ENCODE measurements at regions not wholly inside any gene's neighbourhood (a gene's known extent, or its start where the extent isn't known, plus 50 kb on each side); places are given as distances from the start of the nearest gene placed in this dataset.

- no peaks in the 10 kb centered on the region for H3K4me1 Mint-ChIP-seq (ENCODE audit: low read depth)
- no peaks in the 10 kb centered on the region for H3K9me3 Mint-ChIP-seq (ENCODE audit: low read depth)
- H3K27me3 Mint-ChIP-seq, result no peaks in the 10 kb centered on the region
- no peak overlapping the region for H3K27ac Mint-ChIP-seq
- no peak overlapping the region for H3K4me3 Mint-ChIP-seq
- no peaks in the 10 kb centered on the region for H3K36me3 Mint-ChIP-seq
Measured at GRCh38 chr10:90614631-90615030, 243.2 kb downstream of the HTR7 start.

DNA sequence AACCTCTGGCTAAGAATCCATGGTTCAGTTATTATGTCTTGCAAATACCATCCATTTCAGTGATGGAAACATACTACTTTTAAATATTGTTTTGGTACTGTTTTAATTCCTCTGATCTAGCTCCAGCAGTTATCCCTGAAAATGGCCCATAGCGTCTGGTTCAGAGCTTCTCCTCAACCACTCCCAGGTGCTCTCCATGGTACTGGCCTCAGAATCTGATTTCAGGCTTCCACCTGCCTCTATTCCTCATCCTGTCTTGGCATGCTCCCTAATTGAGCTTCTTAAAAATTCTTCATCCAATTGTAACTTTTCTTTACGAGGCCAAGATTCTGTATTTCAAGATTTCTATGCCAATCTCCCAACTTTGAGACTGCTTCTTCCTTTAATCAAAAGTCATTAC lies 236.3 kb downstream of the HTR7 start:
- H3K9me3 Mint-ChIP-seq (ENCODE audit: low read depth), result no peaks in the 10 kb centered on the region
- peaks cover 10% of the 10 kb centered on the region for H3K27me3 Mint-ChIP-seq
- H3K4me3 Mint-ChIP-seq, result no peak overlapping the region
- H3K36me3 Mint-ChIP-seq, result no peaks in the 10 kb centered on the region
- no peaks in the 10 kb centered on the region for H3K4me1 Mint-ChIP-seq (ENCODE audit: low read depth)
- H3K27ac Mint-ChIP-seq, result no peak overlapping the region

DNA sequence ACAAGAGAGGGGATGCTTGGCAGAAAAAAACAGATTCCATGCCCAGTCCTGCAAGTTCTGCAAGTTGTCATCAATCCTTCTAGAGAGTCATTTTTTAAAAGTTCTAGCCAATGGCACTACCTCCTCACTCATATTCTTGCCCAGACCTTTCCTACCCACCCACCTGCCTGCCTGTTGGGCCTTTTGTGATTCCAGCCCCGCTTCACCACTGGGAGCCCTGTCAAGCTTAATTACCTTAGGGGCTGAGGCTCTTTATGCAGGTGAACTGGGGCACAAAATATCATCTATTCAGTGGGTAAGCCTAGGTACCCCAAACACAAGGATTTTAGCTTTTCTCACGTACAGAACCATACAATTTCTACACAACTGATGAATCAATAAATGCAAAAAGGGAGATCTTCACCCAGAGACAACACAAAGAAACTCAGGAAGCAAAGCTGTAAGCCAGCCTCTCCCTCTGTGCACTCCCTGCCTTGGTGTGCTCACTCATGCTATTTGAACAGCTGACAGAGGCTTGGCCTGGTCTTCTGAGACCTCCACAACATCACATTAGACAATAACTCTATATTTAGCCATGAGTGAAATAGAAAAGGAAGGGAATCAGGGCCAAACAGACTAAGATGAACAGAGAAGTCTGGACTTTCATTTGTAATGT lies 222.6 kb downstream of the HTR7 start:
- no peaks in the 10 kb centered on the region for H3K27me3 Mint-ChIP-seq
- H3K4me1 Mint-ChIP-seq (ENCODE audit: low read depth), result no peaks in the 10 kb centered on the region
- no peaks in the 10 kb centered on the region for H3K36me3 Mint-ChIP-seq
- H3K27ac Mint-ChIP-seq, result no peak overlapping the region
- H3K4me3 Mint-ChIP-seq, result no peak overlapping the region
- H3K9me3 Mint-ChIP-seq (ENCODE audit: low read depth), result no peaks in the 10 kb centered on the region

DNA sequence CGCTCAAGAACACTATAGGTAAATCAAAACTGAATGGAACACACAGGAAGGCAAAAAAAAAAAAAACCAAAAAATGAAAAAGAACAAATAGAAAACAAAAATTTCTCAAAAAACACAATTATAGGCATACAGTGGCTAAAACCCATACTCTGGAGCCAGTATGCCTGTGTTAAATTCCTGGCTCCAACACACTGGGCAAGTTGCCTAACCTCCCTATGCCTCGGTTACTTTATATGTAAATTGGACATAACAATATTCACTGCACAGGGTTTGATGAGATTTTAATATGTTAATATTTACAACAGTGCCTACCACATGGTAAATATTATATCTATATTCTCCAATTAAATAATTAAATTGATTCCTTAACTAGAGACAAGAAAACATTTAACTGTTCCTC lies 217.1 kb downstream of the HTR7 start:
- Mint-ChIP-seq H3K4me1 (ENCODE audit: low read depth) (no peaks in the 10 kb centered on the region), H3K36me3 (no peaks in the 10 kb centered on the region), H3K27me3 (no peaks in the 10 kb centered on the region), H3K9me3 (ENCODE audit: low read depth) (no peaks in the 10 kb centered on the region), H3K4me3 (no peak overlapping the region), H3K27ac (no peak overlapping the region)

- Mint-ChIP-seq H3K27ac (no peak overlapping the region), H3K4me3 (no peak overlapping the region), H3K27me3 (no peaks in the 10 kb centered on the region), H3K4me1 (ENCODE audit: low read depth) (no peaks in the 10 kb centered on the region), H3K36me3 (no peaks in the 10 kb centered on the region), H3K9me3 (ENCODE audit: low read depth) (no peaks in the 10 kb centered on the region)
Measured at GRCh38 chr10:90641731-90642130, 216.1 kb downstream of the HTR7 start.

- H3K4me1 Mint-ChIP-seq (ENCODE audit: low read depth), result no peaks in the 10 kb centered on the region
- no peak overlapping the region for H3K4me3 Mint-ChIP-seq
- H3K27ac Mint-ChIP-seq, result no peak overlapping the region
- no peaks in the 10 kb centered on the region for H3K9me3 Mint-ChIP-seq (ENCODE audit: low read depth)
- no peaks in the 10 kb centered on the region for H3K36me3 Mint-ChIP-seq
- H3K27me3 Mint-ChIP-seq, result no peaks in the 10 kb centered on the region
Measured at GRCh38 chr10:90642136-90642535, 215.7 kb downstream of the HTR7 start.

DNA sequence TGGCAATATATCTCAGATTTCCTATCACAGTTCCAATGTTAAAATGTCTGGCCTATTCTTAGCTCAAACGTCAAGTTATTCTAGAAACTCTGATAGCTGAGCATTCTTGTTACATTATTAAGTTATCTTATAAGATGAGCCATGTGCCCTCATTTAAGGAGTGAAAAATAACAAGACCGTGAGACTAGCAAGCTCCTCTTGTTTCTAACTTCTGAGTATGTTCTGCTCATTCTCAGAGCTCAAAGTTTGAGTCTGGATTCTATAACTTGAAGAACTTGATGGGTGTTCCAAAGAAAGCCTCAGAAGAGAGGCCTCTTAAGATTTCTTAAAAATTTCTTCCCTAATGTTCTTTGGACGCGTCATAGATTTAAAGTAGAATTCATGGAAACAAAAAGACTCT lies 215.2 kb downstream of the HTR7 start:
- no peaks in the 10 kb centered on the region for H3K27me3 Mint-ChIP-seq

GRCh38 chr10:90644165-90644564 lies 213.7 kb downstream of the HTR7 start:
- Mint-ChIP-seq H3K36me3 (no peaks in the 10 kb centered on the region), H3K27ac (no peak overlapping the region), H3K4me3 (no peak overlapping the region), H3K4me1 (ENCODE audit: low read depth) (no peaks in the 10 kb centered on the region), H3K9me3 (ENCODE audit: low read depth) (no peaks in the 10 kb centered on the region), H3K27me3 (no peaks in the 10 kb centered on the region)

More for the DNA sequence above, 215.2 kb downstream of the HTR7 start:
- no peak overlapping the region for H3K4me3 Mint-ChIP-seq
- H3K9me3 Mint-ChIP-seq (ENCODE audit: low read depth), result no peaks in the 10 kb centered on the region
- no peak overlapping the region for H3K27ac Mint-ChIP-seq
- H3K36me3 Mint-ChIP-seq, result no peaks in the 10 kb centered on the region
- no peaks in the 10 kb centered on the region for H3K4me1 Mint-ChIP-seq (ENCODE audit: low read depth)

DNA sequence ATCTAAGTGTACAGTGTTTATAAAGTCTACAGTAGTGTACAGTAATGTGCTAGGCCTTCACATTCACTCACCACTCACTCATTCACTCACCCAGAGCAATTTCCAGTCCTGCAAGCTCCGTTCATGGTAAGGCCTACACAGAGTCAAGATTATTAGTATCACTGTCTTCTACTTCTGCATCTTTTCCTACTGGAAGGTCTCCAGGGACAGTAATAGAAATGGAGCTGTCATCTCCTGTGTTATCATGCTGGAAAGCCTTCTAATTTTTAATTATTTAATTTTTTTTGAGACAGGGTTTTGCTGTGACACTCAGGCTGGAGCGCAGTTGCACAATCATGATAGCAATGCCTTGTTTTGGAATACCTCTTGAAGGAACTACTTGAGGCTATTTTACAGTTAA lies 207.0 kb downstream of the HTR7 start:
- no peak overlapping the region for H3K27ac Mint-ChIP-seq
- no peak overlapping the region for H3K4me3 Mint-ChIP-seq
- H3K4me1 Mint-ChIP-seq (ENCODE audit: low read depth), result no peaks in the 10 kb centered on the region
- peaks cover 2% of the 10 kb centered on the region for H3K27me3 Mint-ChIP-seq
- no peaks in the 10 kb centered on the region for H3K36me3 Mint-ChIP-seq
- peaks cover 4% of the 10 kb centered on the region for H3K9me3 Mint-ChIP-seq (ENCODE audit: low read depth)

- Mint-ChIP-seq H3K27me3 (peaks cover 4% of the 10 kb centered on the region), H3K9me3 (ENCODE audit: low read depth) (peaks cover 4% of the 10 kb centered on the region), H3K4me3 (no peak overlapping the region), H3K36me3 (no peaks in the 10 kb centered on the region), H3K27ac (no peak overlapping the region), H3K4me1 (ENCODE audit: low read depth) (no peaks in the 10 kb centered on the region)
Measured at GRCh38 chr10:90652519-90652918, 205.3 kb downstream of the HTR7 start.

GRCh38 chr10:90658791-90659190 lies 199.0 kb downstream of the HTR7 start:
- no peaks in the 10 kb centered on the region for H3K36me3 Mint-ChIP-seq
- no peak overlapping the region for H3K4me3 Mint-ChIP-seq
- no peak overlapping the region for H3K27ac Mint-ChIP-seq
- peaks cover 5% of the 10 kb centered on the region for H3K9me3 Mint-ChIP-seq (ENCODE audit: low read depth)
- H3K27me3 Mint-ChIP-seq, result peaks cover 6% of the 10 kb centered on the region
- no peaks in the 10 kb centered on the region for H3K4me1 Mint-ChIP-seq (ENCODE audit: low read depth)

- Mint-ChIP-seq H3K9me3 (ENCODE audit: low read depth) (no peaks in the 10 kb centered on the region), H3K27me3 (peaks cover 7% of the 10 kb centered on the region), H3K27ac (no peak overlapping the region), H3K36me3 (no peaks in the 10 kb centered on the region), H3K4me1 (ENCODE audit: low read depth) (no peaks in the 10 kb centered on the region), H3K4me3 (no peak overlapping the region)
Measured at GRCh38 chr10:90665905-90666662, 191.8 kb downstream of the HTR7 start.

- no peaks in the 10 kb centered on the region for H3K9me3 Mint-ChIP-seq (ENCODE audit: low read depth)
- H3K36me3 Mint-ChIP-seq, result no peaks in the 10 kb centered on the region
- H3K4me1 Mint-ChIP-seq (ENCODE audit: low read depth), result no peaks in the 10 kb centered on the region
- no peak overlapping the region for H3K27ac Mint-ChIP-seq
- H3K27me3 Mint-ChIP-seq, result peaks cover 8% of the 10 kb centered on the region
- no peak overlapping the region for H3K4me3 Mint-ChIP-seq
Measured at GRCh38 chr10:90674461-90674860, 183.4 kb downstream of the HTR7 start.

- Mint-ChIP-seq H3K27ac (no peak overlapping the region), H3K4me3 (no peak overlapping the region), H3K27me3 (peaks cover 8% of the 10 kb centered on the region), H3K36me3 (no peaks in the 10 kb centered on the region), H3K9me3 (ENCODE audit: low read depth) (no peaks in the 10 kb centered on the region), H3K4me1 (ENCODE audit: low read depth) (no peaks in the 10 kb centered on the region)
Measured at GRCh38 chr10:90674928-90675327, 182.9 kb downstream of the HTR7 start.

- Mint-ChIP-seq H3K36me3 (no peaks in the 10 kb centered on the region), H3K9me3 (ENCODE audit: low read depth) (no peaks in the 10 kb centered on the region), H3K27me3 (peaks cover 6% of the 10 kb centered on the region), H3K4me3 (no peak overlapping the region), H3K27ac (no peak overlapping the region), H3K4me1 (ENCODE audit: low read depth) (no peaks in the 10 kb centered on the region)
Measured at GRCh38 chr10:90675621-90676020, 182.2 kb downstream of the HTR7 start.

Measured in activated naive CD8-positive, alpha-beta T cell (primary cell).